ENCODE measurements at regions not wholly inside any gene's neighbourhood (a gene's known extent, or its start where the extent isn't known, plus 50 kb on each side); places are given as distances from the start of the nearest gene placed in this dataset.
"Not testable (repeated sequence)": the region's sequence is repeated elsewhere in the genome, so short reads cannot be mapped to it uniquely, and the experiment has no call there.

GRCh38 chr7:81070956-81071355 is 152.1 kb upstream of the SEMA3C start:
- intact Hi-C loops (cut with DNase I), result no loop called here
- DNase-seq (ENCODE audit: low spot score), result no peak

DNA sequence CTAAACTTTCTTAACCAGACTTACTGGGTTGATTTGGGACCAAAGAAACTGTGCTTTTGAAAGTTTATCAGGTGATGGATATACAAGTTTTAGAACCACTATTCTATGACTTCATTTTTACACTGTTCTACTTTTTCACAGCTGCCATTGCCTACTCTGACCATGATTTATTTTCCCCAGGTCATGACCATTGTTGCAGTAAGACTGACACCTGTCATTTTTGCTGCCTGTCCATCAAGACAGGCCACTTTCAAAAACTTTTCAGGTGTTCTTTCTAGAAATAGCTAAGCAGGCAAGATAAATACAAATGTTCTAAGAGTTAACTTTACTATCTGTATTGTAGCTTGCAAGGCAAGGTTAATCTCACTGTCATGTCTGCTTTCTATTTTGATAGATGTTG is 147.9 kb upstream of the SEMA3C start:
- intact Hi-C loops (cut with DNase I), result no loop called here
- no peak for DNase-seq (ENCODE audit: low spot score)

GRCh38 chr7:81064426-81064825 is 145.6 kb upstream of the SEMA3C start:
- no peak for DNase-seq (ENCODE audit: low spot score)
- intact Hi-C loops (cut with DNase I), result no loop called here

GRCh38 chr7:81062755-81063154 is 143.9 kb upstream of the SEMA3C start:
- intact Hi-C loops (cut with DNase I), result no loop called here
- DNase-seq (ENCODE audit: low spot score), result no peak

DNA sequence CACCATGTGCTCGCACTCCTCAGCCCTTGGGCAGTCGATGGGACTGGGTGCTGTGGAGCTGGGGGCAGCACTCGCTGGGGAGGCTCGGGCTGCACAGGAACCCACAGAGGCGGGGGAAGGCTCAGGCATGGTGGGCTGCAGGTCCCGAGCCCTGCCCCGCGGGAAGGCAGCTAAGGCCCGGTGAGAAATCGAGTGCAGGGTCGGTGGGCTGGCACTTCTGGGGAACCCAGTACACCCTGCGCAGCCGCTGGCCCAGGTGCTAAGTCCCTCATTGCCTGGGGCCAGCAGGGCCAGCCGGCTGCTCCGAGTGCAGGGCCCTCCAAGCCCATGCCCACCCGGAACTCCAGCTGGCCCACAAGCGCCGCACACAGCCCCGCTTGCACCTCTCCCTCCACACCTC is 138.6 kb upstream of the SEMA3C start:
- intact Hi-C loops (cut with DNase I); DNase-seq (ENCODE audit: low spot score): not testable (repeated sequence)

DNA sequence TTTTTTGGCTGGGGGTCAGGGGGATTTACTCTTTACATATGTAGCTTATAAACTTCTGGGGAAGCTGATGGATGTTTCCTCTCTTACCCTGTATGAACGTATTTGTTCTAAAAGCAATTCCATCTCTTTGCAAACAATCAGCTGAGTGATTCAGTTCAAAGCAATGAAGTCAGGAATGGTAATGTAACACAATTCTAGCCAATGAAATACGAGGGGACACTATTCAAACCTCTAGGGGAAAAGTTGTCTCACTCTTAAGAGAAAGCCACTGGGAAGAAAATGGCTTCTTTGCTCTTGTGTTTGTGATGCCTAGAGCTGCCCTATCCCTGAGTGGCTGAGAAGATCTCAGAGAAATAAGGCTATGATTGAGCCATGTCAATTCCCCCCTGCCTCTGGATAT is 134.8 kb upstream of the SEMA3C start:
- no peak for DNase-seq (ENCODE audit: low spot score)
- intact Hi-C loops (cut with DNase I), result no loop called here

DNA sequence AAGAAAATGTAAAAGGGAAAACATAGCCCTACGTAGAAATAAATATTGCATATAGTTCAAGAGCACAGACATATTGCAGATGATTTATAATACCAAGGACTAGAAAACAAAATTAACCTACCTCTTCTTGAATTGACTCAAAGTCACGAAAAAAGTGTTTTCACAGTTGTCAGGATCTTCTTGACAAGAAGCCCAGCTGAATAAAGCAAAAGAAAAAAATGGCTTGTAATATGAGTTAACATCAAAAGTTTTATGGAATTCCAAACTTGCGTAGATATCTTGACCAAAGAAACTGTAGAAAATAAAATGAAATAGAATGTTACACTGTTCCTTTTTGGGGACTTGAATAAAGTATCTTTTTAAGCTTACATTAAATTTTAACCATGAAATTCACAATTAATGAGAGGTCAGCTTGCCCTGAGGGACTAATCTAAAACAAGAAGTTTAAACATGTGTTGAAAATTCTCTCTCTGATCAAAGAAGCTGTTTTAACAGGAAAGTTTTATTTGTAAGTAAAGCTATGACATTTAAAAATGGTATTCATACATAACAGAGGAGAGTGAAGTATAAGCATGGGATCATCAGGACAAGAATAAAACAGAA is 133.1 kb upstream of the SEMA3C start:
- DNase-seq (ENCODE audit: low spot score), result no peak
- intact Hi-C loops (cut with DNase I), result no loop called here

DNA sequence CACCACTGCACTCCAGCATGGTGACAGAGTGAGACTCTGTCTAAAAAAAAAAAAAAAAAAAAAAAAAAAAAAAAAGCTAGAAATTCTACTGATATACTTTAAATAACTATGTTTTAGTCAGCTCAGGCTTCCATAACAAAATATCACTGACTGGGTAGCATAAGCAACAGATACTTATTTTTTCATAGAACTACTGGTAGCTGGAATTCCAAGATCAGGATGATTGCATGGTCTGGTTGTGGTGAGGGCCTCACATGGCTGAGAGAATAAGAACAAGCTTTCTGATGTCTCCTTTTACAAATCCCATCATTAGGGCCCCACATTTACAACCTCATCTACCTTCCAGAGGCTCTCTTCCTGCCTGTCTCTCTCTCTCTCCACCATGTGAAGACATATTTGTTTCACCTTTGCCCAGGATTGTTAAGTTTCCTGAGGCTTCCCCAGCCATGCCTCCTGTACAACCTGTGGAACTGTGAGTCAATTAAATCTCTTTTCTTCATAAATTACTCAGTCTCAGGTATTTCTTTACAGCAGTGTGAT is 126.7 kb upstream of the SEMA3C start:
- no peak for DNase-seq (ENCODE audit: low spot score)
- intact Hi-C loops (cut with DNase I), result no loop called here

DNA sequence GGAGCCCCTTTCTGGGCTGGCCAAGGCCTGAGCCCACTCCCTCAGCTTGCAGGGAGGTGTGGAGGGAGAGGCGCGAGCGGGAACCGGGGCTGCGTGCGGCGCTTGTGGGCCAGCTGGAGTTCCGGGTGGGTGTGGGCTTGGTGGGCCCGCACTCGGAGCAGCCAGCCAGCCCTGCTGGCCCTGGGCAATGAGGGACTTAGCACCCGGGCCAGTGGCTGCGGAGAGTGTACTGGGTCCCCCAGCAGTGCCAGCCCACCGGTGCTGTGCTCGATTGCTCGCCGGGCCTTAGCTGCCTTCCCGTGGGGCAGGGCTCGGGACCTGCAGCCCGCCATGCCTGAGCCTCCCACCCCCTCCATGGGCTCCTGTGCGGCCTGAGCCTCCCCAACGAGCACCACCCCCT is 123.8 kb upstream of the SEMA3C start:
- intact Hi-C loops (cut with DNase I); DNase-seq (ENCODE audit: low spot score): not testable (repeated sequence)

DNA sequence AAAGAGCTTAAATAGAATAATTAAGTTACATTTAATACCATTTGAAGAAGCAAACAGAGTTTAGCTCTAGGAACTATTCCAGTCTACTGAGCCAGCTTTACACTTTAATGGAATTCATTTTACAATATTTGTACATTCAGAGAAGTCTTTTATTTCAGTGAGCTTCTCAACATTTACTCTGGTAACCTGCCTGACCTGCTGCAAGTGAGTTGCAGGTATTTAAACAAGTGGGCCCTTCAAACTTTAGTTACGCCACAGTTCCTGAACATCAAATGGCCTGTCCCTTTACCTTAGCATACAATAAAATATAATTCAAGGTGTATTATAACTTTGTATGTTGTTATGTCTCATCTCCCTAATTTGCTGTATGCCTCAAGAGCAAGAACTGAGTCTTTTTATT is 121.6 kb upstream of the SEMA3C start:
- intact Hi-C loops (cut with DNase I), result no loop called here
- no peak for DNase-seq (ENCODE audit: low spot score)

DNA sequence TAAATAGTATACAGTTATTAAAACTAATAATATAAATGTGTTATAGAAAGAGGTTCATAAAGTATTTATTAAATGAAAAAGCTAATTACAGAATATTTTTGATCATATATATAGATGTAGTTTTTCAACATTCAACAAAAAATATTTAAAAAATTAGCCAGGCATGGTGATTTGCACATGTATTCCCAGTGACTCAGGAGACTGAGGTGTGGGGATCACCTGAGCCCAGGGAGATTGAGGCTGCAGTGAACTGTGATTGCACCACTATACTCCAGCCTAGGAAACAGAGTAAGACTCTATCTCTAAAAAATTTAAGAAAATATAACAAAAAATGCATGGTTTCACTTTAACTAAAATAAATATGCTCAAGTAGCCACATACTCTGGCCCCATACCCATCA is 118.0 kb upstream of the SEMA3C start:
- intact Hi-C loops (cut with DNase I), result no loop called here
- DNase-seq (ENCODE audit: low spot score), result no peak

DNA sequence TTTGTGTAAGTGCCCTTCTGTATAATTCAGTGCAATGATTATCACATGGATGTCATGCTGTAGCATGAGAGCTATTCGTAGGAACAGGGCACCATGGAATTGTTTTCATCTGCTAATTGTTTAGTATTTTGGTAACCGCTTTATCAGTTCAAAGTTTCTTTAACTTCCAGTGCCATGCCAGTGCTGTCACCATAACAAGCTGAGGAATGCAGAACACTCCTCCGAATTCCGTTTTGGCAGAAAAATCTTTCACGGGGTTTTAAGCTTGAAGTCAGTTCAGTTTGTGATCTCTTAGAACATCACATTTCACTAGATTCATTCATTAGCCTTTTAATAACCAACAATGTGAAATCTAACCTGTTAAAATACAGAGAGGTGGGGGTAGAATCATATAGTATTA is 117.2 kb upstream of the SEMA3C start:
- intact Hi-C loops (cut with DNase I), result no loop called here
- DNase-seq (ENCODE audit: low spot score), result no peak

GRCh38 chr7:81031996-81032395 is 113.1 kb upstream of the SEMA3C start:
- intact Hi-C loops (cut with DNase I), result no loop called here
- DNase-seq (ENCODE audit: low spot score), result no peak

- DNase-seq (ENCODE audit: low spot score), result no peak
- intact Hi-C loops (cut with DNase I), result no loop called here
Measured at GRCh38 chr7:81031243-81031642, 112.4 kb upstream of the SEMA3C start.

DNA sequence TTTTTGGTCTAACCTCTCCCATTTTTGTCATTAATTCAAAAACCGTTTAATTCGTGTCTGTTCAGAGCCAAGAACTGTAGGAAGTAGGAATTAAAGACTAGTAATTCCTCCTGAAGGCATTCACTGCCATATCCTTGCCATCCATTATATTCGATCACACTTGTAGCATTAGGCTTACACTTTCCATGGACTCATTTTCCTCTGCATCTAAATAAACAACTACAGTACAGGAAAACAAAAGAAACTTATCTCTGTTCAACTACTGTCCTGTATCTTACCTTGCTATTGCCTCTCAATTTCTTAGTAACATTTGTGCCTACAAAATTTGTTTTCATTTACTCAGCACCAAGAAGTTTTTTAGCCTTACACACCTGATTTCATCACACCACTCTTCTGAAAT is 111.6 kb upstream of the SEMA3C start:
- DNase-seq (ENCODE audit: low spot score), result no peak
- intact Hi-C loops (cut with DNase I), result no loop called here

DNA sequence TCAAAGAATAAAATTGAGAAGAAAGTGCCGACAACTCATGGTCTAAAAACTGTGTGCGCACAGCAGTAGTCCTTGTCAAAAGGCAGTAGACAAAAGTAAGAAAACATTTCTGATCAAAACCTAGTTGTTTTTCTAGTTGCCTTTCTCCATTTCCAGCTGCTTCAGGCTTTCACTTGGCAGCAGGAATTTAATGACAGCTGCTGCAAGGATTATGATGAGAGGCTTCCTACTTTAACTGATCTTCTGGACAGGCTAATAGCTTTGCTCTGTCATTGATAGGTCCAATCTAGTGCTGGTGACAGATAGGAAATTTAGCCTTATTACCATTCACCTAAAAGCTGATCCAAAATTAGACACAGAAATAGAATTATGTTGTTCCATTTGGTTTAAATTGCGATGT is 110.7 kb upstream of the SEMA3C start:
- intact Hi-C loops (cut with DNase I), result no loop called here
- no peak for DNase-seq (ENCODE audit: low spot score)

GRCh38 chr7:81025360-81025759 is 106.5 kb upstream of the SEMA3C start:
- intact Hi-C loops (cut with DNase I), result no loop called here
- DNase-seq (ENCODE audit: low spot score), result no peak

DNA sequence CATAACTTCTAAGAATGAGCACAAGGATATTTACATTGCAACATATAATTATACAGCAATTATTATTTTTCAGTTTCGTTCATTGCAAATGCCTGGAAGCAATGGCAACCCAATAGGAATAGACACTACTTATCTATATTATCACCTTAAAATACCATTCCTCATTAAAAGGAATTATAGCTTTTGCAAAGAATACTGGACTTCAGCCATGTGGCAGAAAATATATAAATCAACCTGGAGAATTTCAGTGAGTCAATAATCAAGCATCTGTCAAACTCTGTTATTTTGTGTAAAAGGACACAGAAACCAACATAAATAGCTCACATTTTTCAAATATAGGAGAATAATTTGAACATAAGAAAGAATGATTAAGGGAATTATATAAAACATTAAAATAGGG is 96.1 kb upstream of the SEMA3C start:
- intact Hi-C loops (cut with DNase I), result no loop called here
- DNase-seq (ENCODE audit: low spot score), result no peak

GRCh38 chr7:81014266-81014665 is 95.4 kb upstream of the SEMA3C start:
- intact Hi-C loops (cut with DNase I), result no loop called here
- no peak for DNase-seq (ENCODE audit: low spot score)

DNA sequence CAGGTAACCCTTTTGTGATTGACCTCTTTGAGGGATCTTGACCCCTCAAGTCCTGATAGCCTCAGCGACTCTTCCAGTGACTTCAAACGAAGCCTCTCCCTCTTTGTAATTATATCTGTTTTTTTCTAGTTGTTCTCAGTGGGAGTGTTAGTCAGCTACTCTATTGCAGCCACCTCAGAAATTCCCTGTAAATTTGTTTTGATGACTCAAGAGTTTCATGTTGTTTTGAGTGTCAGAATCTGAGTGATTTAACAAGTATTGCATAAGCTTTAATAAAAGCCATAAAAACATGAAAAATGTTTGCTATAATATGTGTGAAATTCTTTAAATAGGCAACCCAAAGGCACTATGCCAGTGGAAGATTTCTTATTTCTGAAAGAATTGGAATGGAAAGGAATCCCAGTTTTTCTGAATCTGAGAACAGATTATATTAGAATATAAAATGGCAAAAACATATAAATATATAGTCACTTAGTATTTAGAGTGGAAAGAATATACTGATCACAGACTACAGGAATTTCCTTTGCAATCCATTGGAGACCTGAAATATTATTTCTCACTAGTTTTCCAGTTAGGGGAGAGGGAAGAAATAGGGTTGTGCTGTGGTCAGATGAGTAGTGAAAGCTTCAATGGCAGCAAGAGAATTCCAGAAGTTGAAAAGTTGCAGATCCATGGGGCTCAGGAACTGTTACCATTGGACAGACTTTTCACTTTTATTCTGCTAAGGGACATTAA is 94.4 kb upstream of the SEMA3C start:
- intact Hi-C loops (cut with DNase I), result no loop called here
- no peak for DNase-seq (ENCODE audit: low spot score)

DNA sequence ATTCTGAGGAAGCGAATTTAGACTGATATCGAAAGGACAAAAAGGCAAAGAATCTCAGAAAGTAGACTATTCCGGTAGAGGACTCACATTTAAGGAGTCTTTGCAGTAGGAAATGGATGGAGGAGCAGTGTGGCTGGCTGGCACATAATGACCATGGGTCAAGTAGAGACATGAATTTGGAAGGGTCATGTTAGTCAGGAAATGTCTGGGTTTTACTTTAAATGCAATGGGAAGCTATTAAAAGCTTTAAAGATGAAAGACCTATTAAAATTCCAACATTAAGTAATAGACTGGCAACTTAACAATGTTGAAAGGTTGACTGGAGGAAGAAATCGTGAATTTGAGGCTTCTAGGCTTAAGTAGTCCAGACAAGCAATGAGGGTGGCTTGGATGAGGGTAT is 90.0 kb upstream of the SEMA3C start:
- intact Hi-C loops (cut with DNase I), result no loop called here
- no peak for DNase-seq (ENCODE audit: low spot score)
